H1 (cell line): ENCODE measurements at regions not wholly inside any gene's neighbourhood (a gene's known extent, or its start where the extent isn't known, plus 50 kb on each side); places are given as distances from the start of the nearest gene placed in this dataset.

Experiments
- CTCF ChIA-PET: fragments of 300-600 bp; sonication (Branson Sonifier 250); formaldehyde crosslinking; loops from one replicate; lab custom pipeline; 2021; ENCODE audit not compliant: partially characterized antibody; lab: Charles Lee
- POLR2A ChIA-PET: fragments of 300-600 bp; sonication (Branson Sonifier 250); formaldehyde crosslinking; loops from one replicate; lab custom pipeline; 2021; ENCODE audit warnings: inconsistent platforms; ENCODE audit not compliant: partially characterized antibody; lab: Charles Lee
- DNase-seq, 2 experiments: peaks; one replicate each; pipeline versions ENCODE4 v3.0.0 to v3.0.0-alpha.2; 2010 to 2022; ENCODE audit warnings: low spot score in 2 of 2, low read depth in 1 of 2, mixed read lengths in 1 of 2
- FAIRE-seq: peaks from 2 replicates; lab custom pipeline; 2011; peaks lifted over from hg19 to GRCh38; lab: Jason Lieb, UNC
- H2AFZ ChIP-seq: 2 replicates; pipeline ENCODE4 v1.8.1; 2012; ENCODE audit warnings: low read length, inconsistent platforms
- H2AK5ac ChIP-seq: 2 replicates; pipeline ENCODE4 v1.6.1; 2013; ENCODE audit warnings: low read depth, low read length
- H2BK120ac ChIP-seq: replicated peaks from 2 replicates; pipeline ENCODE3; 2013; ENCODE audit warnings: low read depth, low read length, inconsistent platforms
- H2BK12ac ChIP-seq: 2 replicates; pipeline ENCODE4 v1.6.1; 2013; ENCODE audit warnings: low read depth, low read length
- H2BK15ac ChIP-seq: 2 replicates; pipeline ENCODE4 v1.6.1; 2013; ENCODE audit warnings: low read length
- H2BK20ac ChIP-seq: 2 replicates; pipeline ENCODE4 v1.6.1; 2013; ENCODE audit warnings: low read length
- H2BK5ac ChIP-seq: 2 replicates; pipeline ENCODE4 v1.6.1; 2013; ENCODE audit warnings: low read depth, low read length
- H3K14ac ChIP-seq: 2 replicates; pipeline ENCODE4 v1.6.1; 2013; ENCODE audit warnings: inconsistent platforms; ENCODE audit not compliant: insufficient read length
- H3K18ac ChIP-seq: 2 replicates; pipeline ENCODE4 v1.6.1; 2013; ENCODE audit warnings: low read length; ENCODE audit errors: extremely low read depth
- H3K23ac ChIP-seq: 2 replicates; pipeline ENCODE4 v1.6.1; 2013; ENCODE audit warnings: inconsistent platforms; ENCODE audit not compliant: insufficient read length
- H3K23me2 ChIP-seq: 2 replicates; pipeline ENCODE4 v1.6.1; 2013; ENCODE audit warnings: low read depth, low read length
- H3K27ac ChIP-seq: 2 replicates; pipeline ENCODE4 v1.6.1; 2011; ENCODE audit warnings: low read depth, low read length, inconsistent platforms
- H3K27me3 ChIP-seq, 4 experiments: replicated peaks in 1 of 4; 1 replicate in 1 of 4; 2 replicates in 3 of 4; pipeline versions ENCODE4 v1.6.1 to v1.8.1; 2011 to 2013; ENCODE audit warnings: low read length in 3 of 4, mild to moderate bottlenecking in 3 of 4, inconsistent platforms in 2 of 4, mixed read lengths in 2 of 4, moderate library complexity in 1 of 4; ENCODE audit not compliant: control insufficient read depth in 3 of 4, insufficient read depth in 3 of 4; ENCODE audit errors: extremely low read depth in 1 of 4
- H3K36me3 ChIP-seq, 4 experiments: 2 replicates each; pipeline versions ENCODE4 v1.6.1 to v1.8.1; 2011 to 2013; ENCODE audit warnings: mild to moderate bottlenecking in 4 of 4, low read length in 3 of 4, moderate library complexity in 2 of 4, control low read depth in 1 of 4, inconsistent platforms in 1 of 4; ENCODE audit not compliant: insufficient read depth in 4 of 4, control insufficient read depth in 2 of 4
- H3K4ac ChIP-seq: replicated peaks from 2 replicates; pipeline ENCODE3; 2013; ENCODE audit warnings: low read length, low read depth, mixed read lengths, inconsistent platforms; ENCODE audit not compliant: insufficient read length
- H3K4me1 ChIP-seq, 4 experiments: replicated peaks in 1 of 4; 1 replicate in 1 of 4; 2 replicates in 3 of 4; pipeline versions ENCODE4 v1.6.1 to v1.8.1; 2011 to 2013; ENCODE audit warnings: low read length in 3 of 4, inconsistent platforms in 2 of 4, mixed read lengths in 1 of 4; ENCODE audit not compliant: insufficient read depth in 4 of 4, control insufficient read depth in 3 of 4
- H3K4me2 ChIP-seq, 2 experiments: 2 replicates each; pipeline versions ENCODE4 v1.6.1 to v1.8.1; 2011 to 2013; ENCODE audit warnings: low read depth in 2 of 2, low read length in 2 of 2, control low read depth in 1 of 2, inconsistent platforms in 1 of 2, mild to moderate bottlenecking in 1 of 2; ENCODE audit not compliant: insufficient read depth in 1 of 2
- H3K4me3 ChIP-seq, 4 experiments: fragments of 200-600, 300-600 bp in 1 of 4; sonication (generic), shearing (Covaris generic), sonication (Bioruptor Twin) in 1 of 4; 2 replicates each; pipeline versions ENCODE4 v1.5.1 to v1.8.1; 2011 to 2016; ENCODE audit warnings: low read length in 4 of 4, low read depth in 3 of 4, control low read depth in 2 of 4, inconsistent platforms in 2 of 4, mild to moderate bottlenecking in 2 of 4, mixed read lengths in 1 of 4, moderate library complexity in 1 of 4; ENCODE audit not compliant: insufficient read depth in 2 of 4; ENCODE audit errors: extremely low read depth in 1 of 4
- H3K56ac ChIP-seq: replicated peaks from 2 replicates; pipeline ENCODE3; 2013; ENCODE audit warnings: low read depth, mild to moderate bottlenecking, mixed read lengths, low read length, inconsistent platforms; ENCODE audit not compliant: insufficient read length
- H3K79me1 ChIP-seq: 2 replicates; pipeline ENCODE4 v1.6.1; 2013; ENCODE audit warnings: low read depth, low read length, control low read depth
- H3K79me2 ChIP-seq, 2 experiments: 2 replicates each; pipeline versions ENCODE4 v1.6.1 to v1.8.1; 2012 to 2013; ENCODE audit warnings: low read length in 2 of 2, mild to moderate bottlenecking in 2 of 2, inconsistent platforms in 1 of 2; ENCODE audit not compliant: insufficient read depth in 2 of 2, control insufficient read depth in 1 of 2
- H3K9ac ChIP-seq, 4 experiments: replicated peaks in 1 of 4; 1 replicate in 1 of 4; 2 replicates in 3 of 4; pipeline versions ENCODE4 v1.6.1 to v1.8.1; 2011 to 2013; ENCODE audit warnings: low read depth in 3 of 4, low read length in 3 of 4, control low read depth in 2 of 4, mild to moderate bottlenecking in 2 of 4, moderate library complexity in 2 of 4, inconsistent platforms in 1 of 4; ENCODE audit errors: extremely low read depth in 1 of 4
- H3K9me3 ChIP-seq, 2 experiments: 2 replicates each; pipeline versions ENCODE4 v1.6.1 to v1.8.1; 2012 to 2013; ENCODE audit warnings: mild to moderate bottlenecking in 2 of 2, moderate library complexity in 2 of 2, control low read depth in 1 of 2, inconsistent platforms in 1 of 2, low read depth in 1 of 2, low read length in 1 of 2, mixed read lengths in 1 of 2; ENCODE audit not compliant: insufficient read depth in 2 of 2
- H4K20me1 ChIP-seq, 2 experiments: replicated peaks in 1 of 2; 2 replicates each; pipeline versions ENCODE3 to v1.8.1; 2011 to 2013; ENCODE audit warnings: inconsistent platforms in 2 of 2, low read length in 2 of 2, mild to moderate bottlenecking in 1 of 2; ENCODE audit not compliant: insufficient read depth in 2 of 2, control insufficient read depth in 1 of 2
- H4K5ac ChIP-seq: 2 replicates; pipeline ENCODE4 v1.6.1; 2013; ENCODE audit warnings: low read length, low read depth, mixed read lengths, inconsistent platforms; ENCODE audit not compliant: insufficient read length
- H4K8ac ChIP-seq: 2 replicates; pipeline ENCODE4 v1.8.0; 2013; ENCODE audit warnings: mild to moderate bottlenecking, moderate library complexity, low read length, inconsistent platforms; ENCODE audit not compliant: insufficient read depth; ENCODE audit errors: extremely low read depth
- H4K91ac ChIP-seq: replicated peaks from 2 replicates; pipeline ENCODE3; 2013; ENCODE audit warnings: low read length, mixed read lengths, inconsistent platforms; ENCODE audit not compliant: insufficient read length
- CEBPB ChIP-seq: IDR thresholded peaks from 2 replicates; pipeline ENCODE4 v1.6.1; 2012; ENCODE audit warnings: low read depth, low read length
- GABPA ChIP-seq: IDR thresholded peaks from 2 replicates; pipeline ENCODE4 v1.6.1; 2011; ENCODE audit warnings: mild to moderate bottlenecking, low read length, moderate library complexity, borderline replicate concordance; ENCODE audit not compliant: insufficient read depth
- JUN ChIP-seq: IDR thresholded peaks from 2 replicates; pipeline ENCODE4 v1.6.1; 2011; ENCODE audit warnings: low read depth, mild to moderate bottlenecking, improper control_type of control experiment, low read length
- JUND ChIP-seq: IDR thresholded peaks from 2 replicates; pipeline ENCODE4 v1.6.1; 2011; ENCODE audit warnings: mild to moderate bottlenecking, improper control_type of control experiment, low read length
- RAD21 ChIP-seq, 2 experiments: IDR thresholded peaks in 1 of 2; conservative IDR thresholded peaks in 1 of 2; 2 replicates each; pipeline ENCODE4 v1.6.1; 2011; ENCODE audit warnings: low read depth in 2 of 2, low read length in 2 of 2, improper control_type of control experiment in 1 of 2, inconsistent platforms in 1 of 2, mild to moderate bottlenecking in 1 of 2, moderate library complexity in 1 of 2
- SP1 ChIP-seq: IDR thresholded peaks from 2 replicates; pipeline ENCODE4 v1.6.1; 2011; ENCODE audit warnings: low read depth, low read length
- TAF1 ChIP-seq: IDR thresholded peaks from 2 replicates; pipeline ENCODE4 v1.6.1; 2011; ENCODE audit warnings: mild to moderate bottlenecking, low read depth, low read length
- WGBS, 2 experiments: shearing (Covaris generic) in 1 of 2; methylation state at CpG; one replicate each; pipeline versions ENCODE4 v1.1.6 to v1.1.7; 2013 to 2015; ENCODE audit warnings: low lambda C conversion rate in 2 of 2, mixed read lengths in 2 of 2, inconsistent platforms in 1 of 2, low coverage in 1 of 2, missing lambda C conversion rate in 1 of 2; ENCODE audit not compliant: insufficient replicate concordance in 2 of 2, insufficient coverage in 1 of 2, insufficient read length in 1 of 2; ENCODE audit errors: extremely low coverage in 1 of 2, missing lambda C conversion rate in 1 of 2; 5-methylcytosine and 5-hydroxymethylcytosine counted together

- Histone ChIP-seq H2BK120ac (no peak overlapping the region), H2BK20ac (no peak overlapping the region), H3K79me1 (no peaks in the 10 kb centered on the region), H3K36me3 (no peaks in the 10 kb centered on the region), H4K91ac (no peak overlapping the region), H2BK12ac (no peak overlapping the region), H3K9ac (no peak overlapping the region), H3K9me3 (peaks cover 60 to 82% of the 10 kb centered on the region in 2 experiments), H3K4me3 (no peak overlapping the region), H4K8ac (no peak overlapping the region), H3K27me3 (no peaks in the 10 kb centered on the region), H2AK5ac (no peak overlapping the region), H3K14ac (no peak overlapping the region), H3K79me2 (no peaks in the 10 kb centered on the region), H3K4me2 (no peak overlapping the region), H3K56ac (no peak overlapping the region), H3K27ac (no peak overlapping the region), H4K5ac (no peak overlapping the region), H4K20me1 (no peaks in the 10 kb centered on the region), H3K18ac (no peak overlapping the region), H3K23me2 (no peaks in the 10 kb centered on the region)
- no peak for DNase-seq
- no peak for FAIRE-seq
- CTCF ChIA-PET = no interaction called here
- POLR2A ChIA-PET = no interaction called here
- 82% methylated on average over 3 of the region's 3 CpGs; no CpG with 5 or more reads in 1 of the 2 experiments for WGBS, 2 experiments
- TF ChIP-seq JUND (no peak), CEBPB (no peak), JUN (no peak), GABPA (no peak), SP1 (no peak), RAD21 (IDR thresholded peaks at IDR 0.05 in 1 of 2, conservative IDR thresholded peaks at IDR 0.05 in 1 of 2; ENCODE audit: low read depth in 2 of 2, low read length in 2 of 2) (no peak), TAF1 (no peak)
- TF ChIP-seq, all 59 proteins: peak for 0
- Histone ChIP-seq H2BK15ac (no peak overlapping the region), H3K4me1 (no peaks in the 10 kb centered on the region), H2BK5ac (no peak overlapping the region), H3K23ac (no peak overlapping the region), H2AFZ (no peak overlapping the region), H3K4ac (no peak overlapping the region)
Observed at GRCh38 chr19:23460656-23461055, 65.4 kb upstream of the ZNF91 start.
